ENCODE measurements at regions not wholly inside any gene's neighbourhood (a gene's known extent, or its start where the extent isn't known, plus 50 kb on each side); places are given as distances from the start of the nearest gene placed in this dataset.

DNA sequence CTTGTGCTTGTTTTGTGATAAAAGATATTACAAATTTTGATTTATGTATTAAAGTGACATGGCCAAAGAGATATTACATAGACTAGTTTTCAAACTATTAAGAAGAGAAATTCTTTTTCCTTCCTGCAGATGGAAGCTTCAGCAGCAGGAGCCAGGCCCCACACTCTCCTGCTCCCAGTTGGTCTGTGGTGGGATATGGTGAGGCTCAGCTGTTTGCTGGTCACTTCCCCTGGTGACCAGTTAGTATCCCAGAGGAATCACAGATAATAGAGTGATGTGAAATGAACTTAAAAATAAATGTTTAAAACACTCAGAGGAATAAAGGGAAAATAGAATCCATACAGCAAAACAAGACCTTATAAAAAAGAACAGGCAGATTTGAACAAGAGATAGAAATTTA, 154.7 kb downstream of the KTN1 start:
- Histone ChIP-seq H3K9me3 (ENCODE audit: low read length) (no peaks in the 10 kb centered on the region), H3K9me2 (replicated peaks; ENCODE audit: insufficient read depth, low read length) (no peaks in the 10 kb centered on the region), H3K4me3 (ENCODE audit: low read length) (no peak overlapping the region), H4K20me1 (ENCODE audit: insufficient read depth, low read depth, low read length) (no peaks in the 10 kb centered on the region), H3K79me2 (ENCODE audit: low read length) (no peaks in the 10 kb centered on the region), H3K4me1 (ENCODE audit: low read length) (no peaks in the 10 kb centered on the region), H2AFZ (ENCODE audit: low read length) (no peak overlapping the region), H3K27me3 (ENCODE audit: low read length) (no peaks in the 10 kb centered on the region), H3K9ac (ENCODE audit: low read length) (no peak overlapping the region), H3K36me3 (ENCODE audit: insufficient read depth, low read length) (no peaks in the 10 kb centered on the region), H3K27ac (ENCODE audit: low read length) (no peak overlapping the region), H3K4me2 (ENCODE audit: low read depth, low read length, poor library complexity, severe bottlenecking) (no peak overlapping the region)
- DNase-seq: no peak

DNA sequence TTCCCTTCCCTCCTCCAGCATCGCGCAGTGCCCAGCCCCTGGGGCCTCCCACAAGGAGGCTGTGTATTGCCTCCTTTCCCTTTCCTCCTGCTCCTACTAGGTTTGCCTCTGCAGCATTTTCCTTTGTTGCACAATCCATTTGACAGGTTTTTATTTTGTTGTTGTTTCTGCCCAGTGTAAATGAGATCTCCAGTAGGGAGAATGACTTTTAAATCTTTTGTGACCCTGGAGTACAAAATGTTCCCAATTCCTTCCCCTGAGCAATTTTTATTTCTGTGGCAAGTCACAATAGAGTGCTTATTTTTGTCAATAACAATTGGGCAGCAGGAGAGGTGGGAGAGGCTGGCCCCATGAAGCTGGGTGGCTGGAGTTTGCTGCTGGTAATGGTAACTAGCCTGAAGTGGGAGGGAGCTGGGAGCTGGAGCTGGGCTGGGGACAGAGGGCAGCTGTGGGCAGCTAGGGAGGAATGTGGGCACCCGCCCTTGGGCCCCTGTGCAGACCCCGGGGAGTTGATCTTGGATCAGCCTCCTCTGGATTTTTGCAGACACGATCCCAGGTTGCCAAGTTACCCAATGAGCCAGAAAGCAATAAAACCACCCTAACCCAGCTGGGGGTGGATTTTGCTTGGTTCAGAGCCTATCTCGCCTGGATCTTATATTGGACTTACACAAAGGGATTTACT, 160.1 kb downstream of the KTN1 start:
- no peaks in the 10 kb centered on the region for H3K27me3 ChIP-seq (ENCODE audit: low read length)
- no peak overlapping the region for H3K27ac ChIP-seq (ENCODE audit: low read length)
- no peak overlapping the region for H3K9ac ChIP-seq (ENCODE audit: low read length)
- no peaks in the 10 kb centered on the region for H3K9me3 ChIP-seq (ENCODE audit: low read length)
- no peaks in the 10 kb centered on the region for H3K9me2 ChIP-seq (replicated peaks; ENCODE audit: insufficient read depth, low read length)
- no peaks in the 10 kb centered on the region for H3K36me3 ChIP-seq (ENCODE audit: insufficient read depth, low read length)
- no peaks in the 10 kb centered on the region for H4K20me1 ChIP-seq (ENCODE audit: insufficient read depth, low read depth, low read length)
- H3K4me1 ChIP-seq (ENCODE audit: low read length): no peaks in the 10 kb centered on the region
- H3K4me2 ChIP-seq (ENCODE audit: low read depth, low read length, poor library complexity, severe bottlenecking): no peak overlapping the region
- no peak overlapping the region for H3K4me3 ChIP-seq (ENCODE audit: low read length)
- no peak for DNase-seq
- H3K79me2 ChIP-seq (ENCODE audit: low read length): no peaks in the 10 kb centered on the region
- H2AFZ ChIP-seq (ENCODE audit: low read length): no peak overlapping the region

DNA sequence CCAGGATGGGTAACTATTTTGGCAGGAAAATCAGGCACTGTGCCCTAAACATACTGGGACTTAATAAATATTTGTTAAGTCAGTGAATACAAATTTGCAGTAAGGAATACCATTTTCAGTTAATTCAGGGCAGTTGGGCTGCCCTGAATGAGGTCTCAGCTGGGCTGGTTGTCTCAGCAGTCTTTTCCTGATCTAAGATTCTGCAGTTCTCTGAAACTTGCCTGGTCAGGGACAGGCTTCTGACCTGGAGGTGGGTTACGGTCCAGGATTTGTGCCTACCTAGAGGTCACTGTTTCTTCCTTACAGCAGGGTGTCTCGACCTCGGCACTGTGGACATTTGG, 160.6 kb downstream of the KTN1 start:
- no peaks in the 10 kb centered on the region for H3K79me2 ChIP-seq (ENCODE audit: low read length)
- no peak for DNase-seq
- no peak overlapping the region for H3K4me3 ChIP-seq (ENCODE audit: low read length)
- H3K27ac ChIP-seq (ENCODE audit: low read length): no peak overlapping the region
- H3K4me1 ChIP-seq (ENCODE audit: low read length): no peaks in the 10 kb centered on the region
- no peak overlapping the region for H2AFZ ChIP-seq (ENCODE audit: low read length)
- H3K9me3 ChIP-seq (ENCODE audit: low read length): no peaks in the 10 kb centered on the region
- no peak overlapping the region for H3K9ac ChIP-seq (ENCODE audit: low read length)
- no peaks in the 10 kb centered on the region for H3K9me2 ChIP-seq (replicated peaks; ENCODE audit: insufficient read depth, low read length)
- H3K4me2 ChIP-seq (ENCODE audit: low read depth, low read length, poor library complexity, severe bottlenecking): no peak overlapping the region
- no peaks in the 10 kb centered on the region for H4K20me1 ChIP-seq (ENCODE audit: insufficient read depth, low read depth, low read length)
- H3K36me3 ChIP-seq (ENCODE audit: insufficient read depth, low read length): no peaks in the 10 kb centered on the region
- H3K27me3 ChIP-seq (ENCODE audit: low read length): no peaks in the 10 kb centered on the region

DNA sequence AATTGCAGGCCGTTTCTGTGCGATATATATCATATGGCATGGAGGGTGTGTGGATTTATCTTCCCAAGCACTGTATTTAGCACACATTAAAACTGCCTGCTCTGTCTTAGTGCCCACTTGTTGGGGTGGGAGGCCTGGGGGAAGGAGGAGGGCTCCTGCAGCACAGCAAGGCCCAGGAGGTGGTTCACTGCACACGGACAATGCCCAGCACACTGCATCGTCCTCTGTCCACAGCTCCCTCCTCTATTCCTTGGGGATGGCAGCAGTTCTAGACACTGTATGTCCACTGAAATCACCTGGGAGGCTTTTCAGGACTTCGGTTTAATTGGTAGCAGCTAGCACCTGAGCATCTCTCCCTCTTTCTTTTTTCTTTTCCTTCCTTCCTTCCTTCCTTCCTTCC, 161.2 kb downstream of the KTN1 start:
- no peaks in the 10 kb centered on the region for H3K36me3 ChIP-seq (ENCODE audit: insufficient read depth, low read length)
- H3K4me3 ChIP-seq (ENCODE audit: low read length): no peak overlapping the region
- no peak overlapping the region for H3K4me2 ChIP-seq (ENCODE audit: low read depth, low read length, poor library complexity, severe bottlenecking)
- no peaks in the 10 kb centered on the region for H3K4me1 ChIP-seq (ENCODE audit: low read length)
- H3K9ac ChIP-seq (ENCODE audit: low read length): no peak overlapping the region
- H3K9me3 ChIP-seq (ENCODE audit: low read length): no peaks in the 10 kb centered on the region
- no peak overlapping the region for H3K27ac ChIP-seq (ENCODE audit: low read length)
- no peak overlapping the region for H2AFZ ChIP-seq (ENCODE audit: low read length)
- H3K9me2 ChIP-seq (replicated peaks; ENCODE audit: insufficient read depth, low read length): no peaks in the 10 kb centered on the region
- H4K20me1 ChIP-seq (ENCODE audit: insufficient read depth, low read depth, low read length): no peaks in the 10 kb centered on the region
- no peaks in the 10 kb centered on the region for H3K27me3 ChIP-seq (ENCODE audit: low read length)
- H3K79me2 ChIP-seq (ENCODE audit: low read length): no peaks in the 10 kb centered on the region
- no peak for DNase-seq

DNA sequence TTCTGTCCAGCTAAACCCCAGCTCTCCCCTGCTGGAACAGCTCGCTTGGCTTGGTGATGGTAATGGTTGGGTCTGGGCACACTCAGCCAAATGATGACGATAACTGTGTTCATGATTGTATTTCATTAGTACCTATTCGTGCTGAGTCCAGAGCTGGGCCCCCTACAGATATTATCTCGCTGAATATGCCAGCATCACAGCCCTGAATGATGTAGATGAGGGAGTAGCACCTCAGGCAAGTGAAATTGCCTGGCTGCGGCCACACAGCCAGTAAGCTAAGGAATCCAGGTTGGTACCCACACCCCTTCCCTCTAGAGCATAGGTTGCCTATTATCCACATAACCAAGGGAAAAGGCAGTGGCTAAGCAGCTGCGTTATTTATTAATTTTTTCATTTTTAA, 163.5 kb downstream of the KTN1 start:
- Histone ChIP-seq H3K4me2 (ENCODE audit: low read depth, low read length, poor library complexity, severe bottlenecking) (no peak overlapping the region), H4K20me1 (ENCODE audit: insufficient read depth, low read depth, low read length) (no peaks in the 10 kb centered on the region), H3K4me3 (ENCODE audit: low read length) (no peak overlapping the region), H3K9ac (ENCODE audit: low read length) (no peak overlapping the region), H3K79me2 (ENCODE audit: low read length) (no peaks in the 10 kb centered on the region), H3K36me3 (ENCODE audit: insufficient read depth, low read length) (no peaks in the 10 kb centered on the region), H3K27me3 (ENCODE audit: low read length) (no peaks in the 10 kb centered on the region), H3K9me3 (ENCODE audit: low read length) (no peaks in the 10 kb centered on the region), H3K4me1 (ENCODE audit: low read length) (no peaks in the 10 kb centered on the region), H3K9me2 (replicated peaks; ENCODE audit: insufficient read depth, low read length) (no peaks in the 10 kb centered on the region), H3K27ac (ENCODE audit: low read length) (no peak overlapping the region), H2AFZ (ENCODE audit: low read length) (no peak overlapping the region)
- DNase-seq: no peak

DNA sequence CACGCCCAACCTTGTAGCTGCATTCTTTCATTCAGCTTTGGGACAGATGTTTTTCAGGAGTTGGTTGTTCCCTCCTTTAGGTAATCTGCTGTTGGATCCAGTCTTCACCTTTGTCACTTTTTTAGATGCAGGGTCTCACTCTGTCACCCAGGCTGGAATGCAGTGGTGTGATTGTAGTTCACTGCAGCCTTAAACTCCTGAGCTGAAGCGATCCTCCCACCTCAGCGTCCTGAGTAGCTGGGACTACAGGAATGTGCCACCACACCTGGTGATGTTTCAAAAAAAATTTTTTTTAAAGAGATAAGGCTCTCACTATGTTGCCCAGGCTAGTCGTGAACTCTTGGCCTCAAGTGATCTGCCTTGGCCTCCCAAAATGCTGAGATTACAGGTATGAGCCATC, 164.3 kb downstream of the KTN1 start:
- no peaks in the 10 kb centered on the region for H3K4me1 ChIP-seq (ENCODE audit: low read length)
- no peaks in the 10 kb centered on the region for H3K79me2 ChIP-seq (ENCODE audit: low read length)
- DNase-seq: no peak
- H3K4me2 ChIP-seq (ENCODE audit: low read depth, low read length, poor library complexity, severe bottlenecking): no peak overlapping the region
- H4K20me1 ChIP-seq (ENCODE audit: insufficient read depth, low read depth, low read length): no peaks in the 10 kb centered on the region
- no peak overlapping the region for H3K9ac ChIP-seq (ENCODE audit: low read length)
- no peak overlapping the region for H3K27ac ChIP-seq (ENCODE audit: low read length)
- H2AFZ ChIP-seq (ENCODE audit: low read length): no peak overlapping the region
- H3K9me2 ChIP-seq (replicated peaks; ENCODE audit: insufficient read depth, low read length): no peaks in the 10 kb centered on the region
- no peaks in the 10 kb centered on the region for H3K27me3 ChIP-seq (ENCODE audit: low read length)
- H3K36me3 ChIP-seq (ENCODE audit: insufficient read depth, low read length): no peaks in the 10 kb centered on the region
- H3K9me3 ChIP-seq (ENCODE audit: low read length): no peaks in the 10 kb centered on the region
- no peak overlapping the region for H3K4me3 ChIP-seq (ENCODE audit: low read length)

DNA sequence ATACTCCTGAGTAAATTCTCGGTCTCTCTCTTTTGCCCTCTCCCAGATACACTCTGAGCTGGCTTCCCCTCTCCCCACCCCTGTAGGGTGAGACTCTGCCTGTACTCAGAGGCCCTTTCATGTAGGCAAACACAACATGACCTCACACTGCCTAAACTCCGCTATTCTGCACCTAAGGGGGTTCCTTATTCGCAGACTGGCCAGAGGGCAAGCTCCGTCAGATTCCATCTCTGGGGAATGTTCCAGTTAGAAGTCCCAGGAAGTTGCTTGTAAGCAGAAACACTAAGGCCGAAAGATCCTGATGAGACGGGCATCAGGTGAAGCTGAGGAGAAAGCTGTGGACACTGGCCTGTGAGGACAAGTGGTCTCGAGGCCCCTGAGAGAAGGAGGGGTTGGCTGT, 165.9 kb downstream of the KTN1 start:
- Histone ChIP-seq H3K9me3 (ENCODE audit: low read length) (no peaks in the 10 kb centered on the region), H3K4me3 (ENCODE audit: low read length) (no peak overlapping the region), H3K79me2 (ENCODE audit: low read length) (no peaks in the 10 kb centered on the region), H2AFZ (ENCODE audit: low read length) (no peak overlapping the region), H3K36me3 (ENCODE audit: insufficient read depth, low read length) (no peaks in the 10 kb centered on the region), H3K4me1 (ENCODE audit: low read length) (no peaks in the 10 kb centered on the region), H3K9me2 (replicated peaks; ENCODE audit: insufficient read depth, low read length) (no peaks in the 10 kb centered on the region), H3K27me3 (ENCODE audit: low read length) (no peaks in the 10 kb centered on the region), H3K27ac (ENCODE audit: low read length) (no peak overlapping the region), H4K20me1 (ENCODE audit: insufficient read depth, low read depth, low read length) (no peaks in the 10 kb centered on the region), H3K9ac (ENCODE audit: low read length) (no peak overlapping the region), H3K4me2 (ENCODE audit: low read depth, low read length, poor library complexity, severe bottlenecking) (no peak overlapping the region)
- DNase-seq: no peak

DNA sequence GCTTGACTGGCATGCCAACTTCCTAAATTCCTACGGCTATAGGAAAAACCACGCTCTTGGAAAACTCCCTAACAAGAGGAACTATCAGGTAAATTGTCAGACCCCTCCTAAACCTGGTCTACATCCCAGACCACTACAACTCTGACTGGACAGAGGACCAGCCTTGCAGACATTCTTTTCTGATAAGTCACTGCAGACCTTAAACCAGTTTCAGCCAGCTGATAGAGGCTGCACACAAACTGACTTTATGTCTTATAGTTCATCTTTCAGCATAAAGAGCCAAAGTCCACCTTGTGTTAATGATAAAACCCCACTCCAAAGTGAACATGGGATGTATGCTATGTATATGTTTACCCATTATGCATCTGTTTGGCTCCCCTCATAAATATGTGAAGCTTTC, 166.6 kb downstream of the KTN1 start:
- Histone ChIP-seq H3K4me1 (ENCODE audit: low read length) (no peaks in the 10 kb centered on the region), H3K27ac (ENCODE audit: low read length) (no peak overlapping the region), H3K4me2 (ENCODE audit: low read depth, low read length, poor library complexity, severe bottlenecking) (no peak overlapping the region), H3K27me3 (ENCODE audit: low read length) (no peaks in the 10 kb centered on the region), H3K36me3 (ENCODE audit: insufficient read depth, low read length) (no peaks in the 10 kb centered on the region), H3K4me3 (ENCODE audit: low read length) (no peak overlapping the region), H2AFZ (ENCODE audit: low read length) (no peak overlapping the region), H3K79me2 (ENCODE audit: low read length) (no peaks in the 10 kb centered on the region), H3K9me3 (ENCODE audit: low read length) (no peaks in the 10 kb centered on the region), H3K9ac (ENCODE audit: low read length) (no peak overlapping the region), H4K20me1 (ENCODE audit: insufficient read depth, low read depth, low read length) (no peaks in the 10 kb centered on the region), H3K9me2 (replicated peaks; ENCODE audit: insufficient read depth, low read length) (no peaks in the 10 kb centered on the region)
- DNase-seq: no peak

DNA sequence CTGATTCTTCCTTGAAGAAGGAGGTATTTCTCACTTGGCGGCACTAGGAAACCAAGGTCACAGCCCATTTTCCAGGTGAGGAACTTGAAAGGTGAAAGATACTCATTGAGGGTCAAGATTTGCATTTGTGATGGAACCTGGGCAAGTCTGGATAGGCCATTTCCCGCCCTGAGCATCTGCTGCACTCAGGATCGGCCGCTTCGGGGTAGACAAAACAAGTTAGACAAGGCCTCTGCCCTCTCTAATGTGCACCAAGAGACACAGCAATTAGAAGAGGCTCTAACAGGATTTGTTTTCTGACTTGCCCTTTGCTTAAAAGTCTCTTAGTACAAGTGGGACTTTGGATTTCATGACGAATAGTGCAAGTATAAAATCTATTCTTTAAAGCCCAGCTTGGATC, 167.2 kb downstream of the KTN1 start:
- H3K79me2 ChIP-seq (ENCODE audit: low read length): no peaks in the 10 kb centered on the region
- H3K36me3 ChIP-seq (ENCODE audit: insufficient read depth, low read length): no peaks in the 10 kb centered on the region
- no peak overlapping the region for H3K9ac ChIP-seq (ENCODE audit: low read length)
- H3K4me3 ChIP-seq (ENCODE audit: low read length): no peak overlapping the region
- H3K27me3 ChIP-seq (ENCODE audit: low read length): no peaks in the 10 kb centered on the region
- no peaks in the 10 kb centered on the region for H3K9me3 ChIP-seq (ENCODE audit: low read length)
- H3K4me2 ChIP-seq (ENCODE audit: low read depth, low read length, poor library complexity, severe bottlenecking): no peak overlapping the region
- H3K9me2 ChIP-seq (replicated peaks; ENCODE audit: insufficient read depth, low read length): no peaks in the 10 kb centered on the region
- no peak overlapping the region for H3K27ac ChIP-seq (ENCODE audit: low read length)
- H3K4me1 ChIP-seq (ENCODE audit: low read length): no peaks in the 10 kb centered on the region
- H2AFZ ChIP-seq (ENCODE audit: low read length): no peak overlapping the region
- no peak for DNase-seq
- no peaks in the 10 kb centered on the region for H4K20me1 ChIP-seq (ENCODE audit: insufficient read depth, low read depth, low read length)

Measured in Karpas-422 (cell line).